HG03095 (cell line): ENCODE measurements at regions not wholly inside any gene's neighbourhood (a gene's known extent, or its start where the extent isn't known, plus 50 kb on each side); places are given as distances from the start of the nearest gene placed in this dataset.
"Not testable (repeated sequence)": the region's sequence is repeated elsewhere in the genome, so short reads cannot be mapped to it uniquely, and the experiment has no call there.

ENCODE experiments used
- ATAC-seq: cut with Tn5 transposase; IDR thresholded peaks from one replicate; pipeline ENCODE4 v1.9.1; 2021; ENCODE audit warnings: moderate library complexity; ENCODE audit not compliant: unreplicated experiment

- no peak for ATAC-seq
Observed at GRCh38 chr1:229124116-229124515, 146.8 kb upstream of the RAB4A start.

- ATAC-seq: no peak
Observed at GRCh38 chr1:229124520-229125124, 146.3 kb upstream of the RAB4A start.

GRCh38 chr1:229127301-229127700 is 143.6 kb upstream of the RAB4A start:
- no peak for ATAC-seq

GRCh38 chr1:229128066-229128608 is 142.8 kb upstream of the RAB4A start:
- ATAC-seq: no peak

- no peak for ATAC-seq
Observed at GRCh38 chr1:229129301-229130027, 141.4 kb upstream of the RAB4A start.

GRCh38 chr1:229130028-229130668 is 140.8 kb upstream of the RAB4A start:
- no peak for ATAC-seq

GRCh38 chr1:229131243-229132105 is 139.4 kb upstream of the RAB4A start:
- no peak for ATAC-seq

GRCh38 chr1:229132106-229132443 is 138.8 kb upstream of the RAB4A start:
- no peak for ATAC-seq

GRCh38 chr1:229132706-229133105 is 138.2 kb upstream of the RAB4A start:
- ATAC-seq: no peak

- ATAC-seq: no peak
Observed at GRCh38 chr1:229133151-229133550, 137.8 kb upstream of the RAB4A start.

- no peak for ATAC-seq
Observed at GRCh38 chr1:229133811-229134210, 137.1 kb upstream of the RAB4A start.

- not testable (repeated sequence) for ATAC-seq
Observed at GRCh38 chr1:229134381-229135217, 136.3 kb upstream of the RAB4A start.

- no peak for ATAC-seq
Observed at GRCh38 chr1:229135773-229136172, 135.1 kb upstream of the RAB4A start.

GRCh38 chr1:229136822-229137221 is 134.1 kb upstream of the RAB4A start:
- no peak for ATAC-seq

- ATAC-seq: no peak
Observed at GRCh38 chr1:229137271-229137670, 133.6 kb upstream of the RAB4A start.

- ATAC-seq: no peak
Observed at GRCh38 chr1:229138058-229138457, 132.9 kb upstream of the RAB4A start.

GRCh38 chr1:229139331-229140118 is 131.4 kb upstream of the RAB4A start:
- ATAC-seq: peak; percentile 62

- ATAC-seq: no peak
Observed at GRCh38 chr1:229140119-229140396, 130.9 kb upstream of the RAB4A start.

- ATAC-seq: no peak
Observed at GRCh38 chr1:229141271-229141670, 129.6 kb upstream of the RAB4A start.
